Posterior vena cava (tissue), 2 donors: ENCODE measurements at regions not wholly inside any gene's neighbourhood (a gene's known extent, or its start where the extent isn't known, plus 50 kb on each side); places are given as distances from the start of the nearest gene placed in this dataset.

Source experiments
- DNase-seq: peaks from one replicate; pipeline ENCODE4 v3.0.0-alpha.2; 2020; ENCODE audit warnings: low spot score
- intact Hi-C, 2 donors: fragments of 100-400 bp; cut with DNase I; formaldehyde crosslinking; loops; one replicate each; pipeline versions ENCODE4 v1.14.1 to v1.14.2; 2022 to 2023
- donor health status: DM: yes; HTN: yes; CAD: no.
- donor health status: DM: yes; HTN: yes; CAD: no.

DNA sequence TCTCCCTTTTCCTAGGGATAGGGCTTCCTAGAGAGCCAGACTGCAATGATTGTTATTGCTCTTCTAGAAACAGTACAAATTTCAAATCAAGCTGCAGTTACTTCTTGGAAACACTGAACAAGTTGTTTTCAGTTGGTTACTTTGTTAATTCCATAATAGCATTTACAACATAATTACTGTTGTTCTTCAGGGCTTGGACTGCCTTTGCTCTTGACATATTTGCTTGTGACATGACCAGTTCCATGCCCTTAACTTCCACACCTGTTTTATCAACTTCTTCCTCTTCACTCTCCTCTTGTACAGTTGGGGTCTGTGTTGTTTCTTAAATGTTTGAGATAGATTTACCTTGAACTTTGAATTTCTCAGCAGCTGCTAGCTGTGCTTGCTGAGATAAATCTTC, 104.4 kb downstream of the SEC23IP start:
- intact Hi-C loops, result no loop called here
- no peak for DNase-seq

DNA sequence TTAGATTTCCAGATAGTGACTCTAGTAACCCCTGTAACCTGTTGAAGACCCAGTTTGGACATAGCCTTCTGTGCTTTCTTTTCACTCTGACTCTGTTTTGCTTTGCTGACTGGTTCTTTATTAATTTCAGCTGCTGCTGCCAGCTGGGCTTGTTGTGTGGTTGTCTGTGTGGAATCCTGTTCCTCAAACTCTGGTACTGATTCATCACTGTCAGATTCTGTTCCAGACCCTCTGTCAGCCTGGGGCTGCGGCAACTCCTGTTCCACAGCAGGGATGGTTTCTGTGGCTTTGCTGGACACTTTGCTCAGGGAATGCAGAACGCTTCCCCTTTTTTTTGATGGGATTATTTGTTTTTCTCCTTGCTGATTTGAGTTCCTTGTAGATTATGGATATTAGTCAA, 104.9 kb downstream of the SEC23IP start:
- DNase-seq, result no peak
- intact Hi-C loops, result no loop called here

DNA sequence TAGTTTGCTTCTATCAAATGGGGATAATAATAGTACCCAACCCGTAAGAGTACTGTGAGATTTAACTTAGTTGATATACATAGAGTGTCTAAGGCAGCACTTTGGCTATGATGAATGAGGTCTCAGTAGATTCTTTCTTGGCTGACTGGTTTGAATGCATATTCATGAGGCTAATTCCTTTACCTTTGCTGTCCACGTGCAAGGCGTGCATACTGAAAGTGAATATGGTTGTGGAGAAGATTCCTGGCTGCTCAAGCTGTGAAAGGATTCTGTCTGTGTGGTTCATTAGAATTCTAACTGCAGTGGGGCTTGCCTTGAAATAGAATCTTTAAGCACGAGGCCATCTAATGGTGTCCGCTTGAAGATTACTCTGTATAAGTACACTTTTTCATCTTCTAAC, 110.3 kb downstream of the SEC23IP start:
- intact Hi-C loops, result no loop called here

DNA sequence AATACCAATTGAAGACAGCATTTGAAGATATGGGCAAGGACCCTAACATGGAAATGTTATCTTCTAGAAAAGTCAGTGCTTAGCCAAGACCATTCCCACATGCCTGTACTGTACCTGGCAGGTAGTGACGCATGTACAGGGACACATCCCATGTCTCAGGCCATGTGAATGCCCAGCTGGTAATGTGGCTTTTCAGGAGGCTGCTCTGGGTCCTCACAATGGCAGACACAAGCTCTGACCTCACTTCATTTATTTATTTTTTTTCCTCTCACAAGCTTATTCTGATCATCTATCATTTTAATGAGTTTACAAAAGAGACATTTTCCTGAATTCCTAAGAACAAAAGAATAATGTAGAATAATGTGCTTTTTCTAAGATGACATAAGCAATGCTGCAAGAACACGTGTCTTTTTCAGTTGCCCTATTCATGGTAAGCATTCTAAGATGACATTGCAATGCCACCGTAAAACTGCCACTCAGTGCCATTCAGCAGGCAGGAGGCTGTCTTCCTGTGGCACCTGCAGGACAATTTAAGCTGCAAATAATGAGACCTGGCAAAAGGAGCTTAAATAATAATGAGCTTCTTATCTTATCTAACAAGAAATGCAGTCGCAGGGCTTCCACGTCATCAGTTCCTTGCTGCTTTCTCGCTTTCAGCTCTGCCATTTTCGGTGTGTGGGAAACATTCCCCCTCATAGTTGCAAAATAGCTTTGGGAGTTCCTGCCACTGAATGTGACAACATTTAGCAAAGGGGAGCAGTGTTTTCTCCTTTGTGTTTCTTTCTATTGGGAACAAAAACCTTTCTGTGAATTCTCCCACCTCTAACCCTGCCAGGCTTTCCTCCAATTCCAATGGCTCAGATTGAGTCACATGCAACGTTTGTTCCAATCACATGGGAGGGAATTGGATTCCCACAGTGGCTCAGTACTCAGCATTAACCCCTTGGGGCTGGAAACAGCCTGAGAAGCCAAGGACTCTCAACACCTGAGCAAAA, 113.0 kb downstream of the SEC23IP start:
- no peak for DNase-seq
- intact Hi-C loops, result no loop called here

More for the DNA sequence above, 110.3 kb downstream of the SEC23IP start:
- no peak for DNase-seq

DNA sequence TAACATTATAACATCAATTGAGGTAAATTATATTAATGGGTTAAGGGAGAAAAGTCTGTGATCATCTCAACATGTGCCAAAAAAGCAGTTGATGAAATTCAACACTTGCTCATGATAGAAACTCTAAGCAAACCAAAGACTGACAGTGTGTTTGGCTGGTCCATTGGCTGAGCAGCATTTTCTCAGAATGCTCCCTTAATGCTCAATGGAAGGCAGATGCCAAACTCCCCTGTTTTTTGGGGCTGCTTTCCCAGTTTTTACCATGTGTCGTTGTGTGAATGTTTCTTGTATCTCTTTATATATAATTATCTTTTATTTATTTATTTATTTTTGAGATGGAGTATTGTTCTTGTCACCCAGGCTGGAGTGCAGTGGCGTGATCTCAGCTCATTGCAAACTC, 114.7 kb downstream of the SEC23IP start:
- no peak for DNase-seq
- intact Hi-C loops, result no loop called here

DNA sequence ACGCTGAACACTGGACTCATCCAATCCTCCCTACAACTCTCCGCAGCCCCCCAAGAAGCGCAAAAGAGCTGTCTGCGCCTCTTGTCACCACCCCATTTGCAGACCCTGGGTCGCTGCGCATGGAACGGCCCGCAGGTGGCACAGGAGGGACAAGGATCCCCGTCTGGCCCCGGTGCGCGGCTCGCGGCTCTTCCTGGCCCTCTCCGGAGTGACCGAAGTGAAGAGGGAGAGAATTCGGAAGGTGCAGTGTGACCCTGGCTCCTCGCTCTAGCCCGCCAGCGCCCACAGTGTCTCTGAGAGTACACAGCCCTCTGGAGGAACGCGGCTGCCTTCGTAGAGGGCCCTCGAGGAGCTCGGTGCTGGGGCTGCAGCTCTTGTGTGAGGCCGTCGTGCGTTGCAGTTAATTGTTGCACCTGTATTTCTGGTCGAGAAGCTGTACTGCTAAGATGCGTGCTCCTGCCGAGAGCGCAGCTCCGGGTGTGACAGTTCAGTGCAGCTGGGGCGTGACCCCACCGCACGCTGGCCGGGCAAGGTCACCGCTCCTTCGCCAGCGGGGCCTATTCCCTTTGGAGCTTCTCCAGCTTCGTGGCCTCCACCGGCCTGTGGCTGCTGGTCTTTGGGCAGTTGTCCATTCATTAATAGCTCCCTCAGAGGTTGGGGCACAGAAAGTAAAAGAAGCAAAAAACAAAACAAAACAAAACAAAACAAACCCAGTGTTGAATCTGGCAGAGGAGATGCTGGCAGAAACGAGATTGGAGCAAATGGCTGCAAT, 119.0 kb downstream of the SEC23IP start:
- no peak for DNase-seq
- intact Hi-C loops, result no loop called here

DNA sequence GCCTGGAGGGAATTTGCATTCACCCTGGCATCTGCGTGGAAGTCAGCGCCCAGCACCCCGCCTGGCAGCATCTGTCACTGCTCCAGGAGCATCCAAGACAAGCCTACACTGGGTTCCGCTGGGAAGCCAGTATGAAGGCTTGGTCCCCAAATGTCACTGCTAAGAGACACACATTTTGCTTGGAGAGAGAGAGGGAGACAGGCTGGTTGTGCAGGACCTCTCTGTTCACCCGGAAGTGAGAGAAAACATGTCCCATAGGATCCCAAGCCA, 119.5 kb downstream of the SEC23IP start:
- intact Hi-C loops, result no loop called here

DNA sequence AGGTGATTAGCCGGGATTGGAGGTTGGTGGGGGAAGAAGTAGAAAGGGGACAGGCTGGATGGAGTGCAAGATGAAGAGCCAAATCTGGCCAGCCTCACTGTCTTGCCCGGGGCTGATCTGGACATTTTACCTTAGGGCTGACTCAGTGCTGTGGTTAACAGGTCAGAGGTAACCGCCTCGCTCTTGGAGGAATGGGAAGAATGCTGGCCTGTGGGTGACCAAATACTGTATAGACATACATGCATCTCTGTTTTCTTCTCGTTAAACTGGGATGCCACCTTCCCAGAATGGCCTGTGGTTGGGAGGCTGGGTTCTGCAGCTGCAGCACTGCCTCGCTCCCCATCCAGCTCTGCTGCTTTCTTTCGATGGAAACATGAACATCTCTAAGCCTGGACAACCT, 120.0 kb downstream of the SEC23IP start:
- intact Hi-C loops, result no loop called here
- no peak for DNase-seq

More for the DNA sequence above, 119.5 kb downstream of the SEC23IP start:
- no peak for DNase-seq

DNA sequence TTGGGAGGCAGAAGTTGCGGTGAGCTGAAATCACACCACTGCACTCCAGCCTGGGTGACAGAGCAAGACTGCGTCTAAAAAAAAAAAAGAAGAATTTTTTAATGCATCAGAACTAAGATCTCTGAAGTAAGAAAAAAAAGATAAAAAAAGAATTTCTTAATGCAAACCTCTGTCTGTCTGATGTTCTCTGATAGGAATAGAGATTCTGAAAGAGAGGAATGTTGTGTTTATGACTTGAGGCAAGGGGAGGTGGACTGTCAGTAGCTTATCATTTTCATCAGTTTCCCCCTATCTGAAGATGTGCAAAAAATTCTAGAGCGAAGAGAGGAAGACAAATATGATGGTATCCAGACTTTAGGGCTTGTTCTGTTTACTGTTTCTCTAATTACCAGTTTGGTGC, 121.5 kb downstream of the SEC23IP start:
- no peak for DNase-seq
- intact Hi-C loops, result no loop called here

DNA sequence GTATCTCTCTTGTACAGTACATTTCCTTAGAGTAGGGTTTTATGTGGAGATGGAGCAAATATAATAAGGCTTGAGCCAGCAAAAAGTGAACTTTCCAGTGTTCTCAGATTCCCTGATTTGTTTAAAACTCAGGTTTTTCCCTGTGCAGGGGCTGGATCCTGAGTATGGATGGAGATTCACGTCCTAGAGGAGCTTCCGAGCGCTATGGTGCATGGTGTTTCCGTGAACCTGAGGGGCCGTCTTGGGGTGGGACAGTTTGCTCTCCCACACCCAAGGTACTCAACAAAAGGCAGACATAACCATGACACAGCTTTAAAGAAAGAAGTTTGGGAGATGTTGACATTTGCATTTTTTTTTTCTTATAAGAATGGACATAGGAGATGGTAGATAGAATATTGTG, 122.5 kb downstream of the SEC23IP start:
- no peak for DNase-seq
- intact Hi-C loops, result no loop called here

DNA sequence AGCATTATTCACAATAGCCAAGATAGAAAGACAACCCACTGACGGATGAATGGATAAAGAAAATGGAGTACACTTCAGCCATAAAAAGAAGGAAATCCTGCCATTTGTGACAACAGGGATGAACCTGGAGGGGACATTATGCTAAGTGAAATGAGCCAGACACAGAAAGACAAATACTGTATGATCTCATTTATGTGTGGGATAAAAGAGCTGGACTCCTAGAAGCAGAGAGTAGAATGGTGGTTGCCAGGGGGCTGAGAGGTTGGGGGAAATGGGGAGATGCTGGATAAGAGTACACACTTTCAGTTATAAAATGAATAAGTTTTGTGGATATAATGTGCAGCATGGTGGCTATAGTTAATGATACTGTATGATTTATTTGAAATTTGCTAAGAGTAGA, 124.4 kb downstream of the SEC23IP start:
- intact Hi-C loops, result no loop called here
- no peak for DNase-seq

DNA sequence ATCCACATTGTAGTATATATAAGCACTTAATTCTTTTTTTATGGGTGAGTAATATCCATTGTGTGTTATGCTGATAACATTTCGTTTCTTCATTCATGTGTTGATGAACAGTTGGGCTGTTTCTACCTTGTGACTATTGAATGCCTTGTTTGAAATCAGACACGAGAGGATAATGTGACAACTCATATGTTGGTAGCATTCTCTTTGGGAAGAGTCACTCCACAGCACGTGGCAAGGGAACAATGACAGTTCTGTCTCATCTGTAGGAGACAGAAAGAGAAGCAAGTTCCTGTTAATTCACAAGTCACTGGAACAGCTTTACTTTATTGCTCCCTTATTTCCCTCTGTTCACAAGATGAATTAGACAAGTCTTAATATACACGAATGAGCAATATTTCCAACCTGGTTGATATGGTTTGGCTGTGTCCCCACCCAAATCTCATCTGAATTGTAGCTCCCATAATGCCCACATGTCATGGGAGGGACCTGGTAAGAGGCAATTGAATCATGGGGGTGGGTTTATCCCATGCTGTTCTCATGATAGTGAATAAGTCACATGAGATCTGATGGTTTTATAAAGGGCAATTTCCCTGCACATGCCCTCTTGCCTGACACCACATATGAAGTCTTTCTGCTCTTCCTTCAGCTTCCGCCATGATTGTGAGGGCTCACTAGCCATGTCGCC, 125.3 kb downstream of the SEC23IP start:
- no peak for DNase-seq
- intact Hi-C loops, result no loop called here

DNA sequence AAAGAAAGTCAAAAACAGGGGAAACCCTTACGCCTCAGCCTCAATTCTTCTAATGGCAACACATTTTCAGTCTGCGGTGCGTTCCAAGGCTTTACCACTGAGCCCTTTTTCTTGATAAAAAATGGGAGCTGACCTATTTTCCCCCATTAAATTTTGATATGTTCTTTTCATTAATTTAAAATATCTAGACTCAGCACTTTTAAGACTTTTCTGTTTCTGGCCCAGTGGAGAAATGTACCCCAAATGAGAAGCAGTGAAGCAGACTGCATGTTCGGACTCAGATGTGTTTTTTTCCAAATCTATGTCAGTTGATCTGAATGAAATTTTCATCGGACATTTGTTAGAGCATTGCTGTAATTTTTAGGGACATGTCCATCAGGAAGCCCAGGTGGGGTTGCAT, 126.2 kb downstream of the SEC23IP start:
- intact Hi-C loops, result no loop called here
- no peak for DNase-seq

DNA sequence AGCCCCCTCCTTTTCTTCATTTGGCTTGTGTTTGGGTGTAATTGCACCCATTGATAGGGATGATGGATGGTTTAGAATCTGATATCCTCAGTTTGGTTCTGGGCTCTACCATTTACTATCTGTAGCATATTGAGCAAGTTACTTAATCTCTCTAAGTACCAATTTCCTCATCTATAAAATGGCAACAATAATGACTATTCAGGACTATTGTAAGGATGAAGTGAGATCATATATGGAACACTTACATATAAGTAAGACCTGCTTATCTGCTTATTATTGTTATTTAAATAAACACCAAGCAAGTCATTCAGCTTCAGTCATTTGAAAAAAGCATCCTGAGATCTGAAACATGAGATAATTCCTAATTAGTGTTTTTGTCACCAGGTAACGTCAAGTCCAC, 127.0 kb downstream of the SEC23IP start:
- DNase-seq, result no peak
- intact Hi-C loops, result no loop called here

DNA sequence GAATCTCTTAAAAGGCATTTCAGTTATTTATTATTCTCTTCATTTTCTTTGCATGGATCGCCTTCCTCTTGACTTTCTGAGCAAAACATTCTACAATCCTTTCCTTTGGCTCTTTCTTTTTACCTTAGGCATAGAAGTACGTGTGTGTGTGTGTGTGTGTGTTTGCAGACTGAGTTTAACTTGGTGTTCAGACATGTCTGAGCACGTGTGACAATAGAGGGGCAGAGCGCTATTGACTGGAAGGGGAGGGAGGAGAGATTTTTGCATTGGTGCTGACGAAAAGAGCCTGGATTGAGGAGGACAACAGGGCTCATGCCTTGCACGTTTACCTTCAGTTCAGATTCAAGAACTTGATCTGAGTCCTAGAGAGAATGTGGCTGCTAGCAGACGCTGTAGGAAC, 129.8 kb downstream of the SEC23IP start:
- intact Hi-C loops, result no loop called here
- DNase-seq, result no peak

DNA sequence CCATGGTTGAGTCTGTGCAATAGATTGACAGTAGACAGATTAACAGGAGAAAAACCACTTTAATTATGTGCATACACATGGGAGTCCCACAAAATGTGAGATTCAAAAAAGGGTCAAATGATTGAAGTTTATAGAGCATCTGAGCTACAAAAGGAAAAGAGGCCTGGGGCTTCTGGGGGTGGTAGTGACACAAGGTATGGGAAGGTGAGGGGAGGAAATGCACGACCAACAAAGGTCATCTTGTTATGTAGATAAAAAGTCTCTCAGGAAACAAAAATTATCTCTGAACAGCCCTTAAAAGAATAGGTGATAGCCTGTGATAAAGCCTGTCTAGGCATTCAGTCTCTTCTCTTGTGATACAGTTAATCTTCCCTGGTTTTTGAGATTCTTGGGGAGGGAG, 141.7 kb downstream of the SEC23IP start:
- intact Hi-C loops, result no loop called here
- no peak for DNase-seq

DNA sequence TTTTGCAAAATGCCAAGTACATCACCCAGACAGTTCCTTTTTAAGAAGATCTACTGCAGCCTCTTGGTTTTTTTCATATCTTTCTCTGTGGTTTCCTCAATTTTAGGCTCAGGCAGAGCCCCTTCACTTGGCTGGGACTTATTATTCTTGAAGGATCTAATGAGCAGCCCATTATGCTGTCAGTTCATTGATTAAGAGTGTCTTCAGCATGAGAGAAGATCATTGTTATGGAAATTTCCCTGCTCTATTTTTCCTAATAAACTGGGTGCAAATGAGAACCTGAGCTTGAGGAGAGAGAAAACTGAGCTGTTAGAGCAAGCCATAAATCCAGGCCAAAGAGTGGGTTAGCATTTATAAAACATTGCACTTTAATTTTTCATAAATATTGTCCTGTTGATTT, 146.5 kb downstream of the SEC23IP start:
- DNase-seq, result no peak
- intact Hi-C loops, result loop anchor here in 1 of 2 donors (5.0 kb wide), 1 partner anchor 282 kb away; no protein-coding TSS in a partner anchor

DNA sequence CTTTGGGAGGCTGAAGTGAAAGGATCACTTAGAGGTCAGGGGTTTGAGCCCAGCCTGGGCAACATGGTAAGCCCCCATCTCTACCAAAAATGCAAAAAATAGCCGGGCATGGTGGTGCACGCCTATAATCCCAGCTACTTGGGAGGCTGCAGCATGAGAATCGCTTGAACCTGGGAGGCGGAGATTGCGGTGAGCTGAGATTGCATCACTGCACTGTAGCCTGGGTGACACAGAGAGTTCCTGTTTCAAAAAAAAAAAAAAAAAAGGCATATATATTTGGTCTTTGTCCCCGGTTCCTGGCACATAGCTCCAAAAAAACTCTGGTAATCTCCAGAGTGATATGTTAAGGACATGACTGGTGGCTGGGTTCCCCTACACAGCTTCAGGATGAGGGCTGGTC, 147.3 kb downstream of the SEC23IP start:
- no peak for DNase-seq
- intact Hi-C loops, result loop anchor here in 1 of 2 donors (5.0 kb wide), 1 partner anchor 283 kb away; no protein-coding TSS in a partner anchor

DNA sequence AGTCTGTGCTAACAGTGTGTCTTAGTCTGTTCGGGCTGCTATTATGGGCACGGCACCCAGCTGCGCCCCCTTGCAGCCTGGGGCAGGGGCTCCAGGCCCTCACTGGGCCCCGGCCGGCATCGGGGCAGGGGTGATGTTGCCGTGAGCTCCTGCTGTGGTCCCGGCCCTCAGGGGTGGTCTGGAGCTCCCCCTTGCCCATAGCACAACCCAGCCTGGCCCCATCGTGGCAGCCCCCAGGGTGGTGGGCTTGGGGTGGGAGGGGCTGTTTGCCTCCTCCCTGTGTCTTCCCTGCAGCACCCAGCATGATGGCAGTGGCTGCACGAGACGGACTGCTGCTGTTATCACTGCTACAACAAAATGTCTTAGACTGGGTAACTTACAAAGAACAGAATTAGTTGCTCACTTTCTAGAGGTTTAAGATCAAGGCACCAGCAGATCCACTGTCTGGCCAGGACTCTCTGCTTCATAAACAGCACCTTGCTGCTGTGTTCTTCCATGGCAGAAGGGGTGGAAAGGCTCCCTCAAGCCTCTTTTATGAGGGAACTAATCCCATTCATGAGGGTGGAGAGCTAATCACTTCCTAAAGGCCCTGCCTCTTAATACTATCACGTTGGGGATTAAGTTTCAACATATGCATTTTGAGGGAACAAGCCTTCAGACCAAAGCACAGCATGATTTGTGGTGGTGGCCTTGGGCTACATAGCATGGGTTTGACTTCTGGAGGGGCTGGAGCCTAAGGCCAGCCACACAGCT, 149.5 kb downstream of the SEC23IP start:
- no peak for DNase-seq
- intact Hi-C loops, result no loop called here
